GM18519 (cell line): ENCODE measurements at regions not wholly inside any gene's neighbourhood (a gene's known extent, or its start where the extent isn't known, plus 50 kb on each side); places are given as distances from the start of the nearest gene placed in this dataset.
"Not testable (repeated sequence)": the region's sequence is repeated elsewhere in the genome, so short reads cannot be mapped to it uniquely, and the experiment has no call there.

Source experiments
- ATAC-seq: cut with Tn5 transposase; IDR thresholded peaks from one replicate; pipeline ENCODE4 v1.9.1; 2021; ENCODE audit warnings: mild to moderate bottlenecking, moderate library complexity; ENCODE audit not compliant: unreplicated experiment, low FRiP score

GRCh38 chr2:207321514-207321913 is 155.8 kb upstream of the KLF7 start:
- no peak for ATAC-seq

GRCh38 chr2:207324001-207324400 is 158.3 kb upstream of the KLF7 start:
- no peak for ATAC-seq

GRCh38 chr2:207327513-207327912 is 161.8 kb upstream of the KLF7 start:
- ATAC-seq: no peak

- peak; percentile 32 for ATAC-seq
Measured at GRCh38 chr2:207328944-207329386, 163.2 kb upstream of the KLF7 start.

- peak; percentile 62 for ATAC-seq
Measured at GRCh38 chr2:207330912-207331311, 165.2 kb upstream of the KLF7 start.

GRCh38 chr2:207331674-207332073 is 165.9 kb upstream of the KLF7 start:
- ATAC-seq: no peak

GRCh38 chr2:207332480-207333212 is 166.9 kb upstream of the KLF7 start:
- peak; percentile 26 for ATAC-seq

GRCh38 chr2:207333599-207334300 is 168.0 kb upstream of the KLF7 start:
- ATAC-seq: no peak

GRCh38 chr2:207334301-207334623 is 168.5 kb upstream of the KLF7 start:
- ATAC-seq: no peak

GRCh38 chr2:207334624-207335371 is 169.1 kb upstream of the KLF7 start:
- no peak for ATAC-seq

GRCh38 chr2:207337234-207338219 is 171.8 kb upstream of the KLF7 start:
- no peak for ATAC-seq

GRCh38 chr2:207338220-207338607 is 172.5 kb upstream of the KLF7 start:
- no peak for ATAC-seq

- no peak for ATAC-seq
Measured at GRCh38 chr2:207338610-207339009, 172.9 kb upstream of the KLF7 start.

- no peak for ATAC-seq
Measured at GRCh38 chr2:207341112-207341750, 175.5 kb upstream of the KLF7 start.

GRCh38 chr2:207341804-207342203 is 176.1 kb upstream of the KLF7 start:
- no peak for ATAC-seq

GRCh38 chr2:207344596-207345394 is 179.0 kb upstream of the KLF7 start:
- not testable (repeated sequence) for ATAC-seq

- ATAC-seq: no peak
Measured at GRCh38 chr2:207351171-207351570, 178.6 kb upstream of the CREB1 start.

- ATAC-seq: peak; percentile 62
Measured at GRCh38 chr2:207352978-207353671, 176.6 kb upstream of the CREB1 start.
